Lower lobe of right lung (tissue), 2 donors: ENCODE measurements at regions not wholly inside any gene's neighbourhood (a gene's known extent, or its start where the extent isn't known, plus 50 kb on each side); places are given as distances from the start of the nearest gene placed in this dataset.
"Not testable (repeated sequence)": the region's sequence is repeated elsewhere in the genome, so short reads cannot be mapped to it uniquely, and the experiment has no call there.

Source experiments
- ATAC-seq, 2 donors: fragments of 200-7000 bp; cut with Tn5 transposase; one replicate each; pipeline ENCODE4 v1.9.1; 2020 to 2022; ENCODE audit warnings: mild to moderate bottlenecking in 2 of 2, moderate library complexity in 2 of 2
- DNase-seq: peaks from one replicate; pipeline ENCODE4 v3.0.0-alpha.2; 2020
- H3K27ac ChIP-seq: fragments of 200-600 bp; one replicate; pipeline ENCODE4 v1.8.0; 2022
- H3K27me3 ChIP-seq: fragments of 200-600 bp; one replicate; pipeline ENCODE4 v1.8.0; 2022; ENCODE audit warnings: low read depth
- H3K36me3 ChIP-seq: fragments of 200-600 bp; one replicate; pipeline ENCODE4 v1.8.0; 2022; ENCODE audit warnings: mild to moderate bottlenecking
- H3K4me1 ChIP-seq: fragments of 200-600 bp; one replicate; pipeline ENCODE4 v1.8.0; 2022
- H3K4me3 ChIP-seq: fragments of 200-600 bp; one replicate; pipeline ENCODE4 v1.8.0; 2022; ENCODE audit warnings: mild to moderate bottlenecking
- H3K9me3 ChIP-seq: fragments of 200-600 bp; one replicate; pipeline ENCODE4 v1.8.0; 2022
- CTCF ChIP-seq: fragments of 200-600 bp; IDR thresholded peaks from one replicate; pipeline ENCODE4 v1.8.0; 2022; ENCODE audit warnings: antibody characterized with exemption, mild to moderate bottlenecking
- intact Hi-C: fragments of 100-400 bp; cut with DNase I; formaldehyde crosslinking; loops from one replicate; pipeline ENCODE4 v1.11.0; 2022
- donor health status: DM: no; HTN: yes; CAD: no; lungs with severe emphysema.

GRCh38 chr5:103741984-103742383 lies 179.4 kb upstream of the NUDT12 start:
- TF ChIP-seq CTCF: no peak
- ATAC-seq (no peak), DNase-seq (no peak)
- H3K36me3 ChIP-seq: no peaks in the 10 kb centered on the region
- H3K4me3 ChIP-seq: no peak overlapping the region
- H3K27ac ChIP-seq: no peak overlapping the region
- intact Hi-C loops: no loop called here
- H3K27me3 ChIP-seq: no peaks in the 10 kb centered on the region
- no peaks in the 10 kb centered on the region for H3K9me3 ChIP-seq
- no peaks in the 10 kb centered on the region for H3K4me1 ChIP-seq

- DNase-seq, H3K27me3 ChIP-seq, intact Hi-C loops, H3K9me3 ChIP-seq, H3K27ac ChIP-seq, ATAC-seq, H3K36me3 ChIP-seq, H3K4me3 ChIP-seq, H3K4me1 ChIP-seq: not testable (repeated sequence)
Measured at GRCh38 chr5:103736343-103736742, 173.8 kb upstream of the NUDT12 start.

- Histone ChIP-seq H3K27ac (no peak overlapping the region), H3K27me3 (no peaks in the 10 kb centered on the region), H3K4me3 (no peak overlapping the region), H3K36me3 (no peaks in the 10 kb centered on the region), H3K4me1 (no peaks in the 10 kb centered on the region), H3K9me3 (no peaks in the 10 kb centered on the region)
- ATAC-seq (no peak), DNase-seq (no peak)
- no peak for TF ChIP-seq CTCF
- intact Hi-C loops: no loop called here
Measured at GRCh38 chr5:103724271-103724670, 161.7 kb upstream of the NUDT12 start.

GRCh38 chr5:103721183-103721582 lies 158.6 kb upstream of the NUDT12 start:
- no peaks in the 10 kb centered on the region for H3K36me3 ChIP-seq
- H3K27me3 ChIP-seq: no peaks in the 10 kb centered on the region
- H3K4me1 ChIP-seq: no peaks in the 10 kb centered on the region
- H3K4me3 ChIP-seq: no peak overlapping the region
- no peak for DNase-seq
- no peak for TF ChIP-seq CTCF
- intact Hi-C loops: no loop called here
- H3K9me3 ChIP-seq: no peaks in the 10 kb centered on the region
- no peak overlapping the region for H3K27ac ChIP-seq
- no peak for ATAC-seq

- no peak for TF ChIP-seq CTCF
- Histone ChIP-seq H3K27me3 (no peaks in the 10 kb centered on the region), H3K27ac (no peak overlapping the region), H3K4me1 (no peaks in the 10 kb centered on the region), H3K4me3 (no peak overlapping the region), H3K36me3 (no peaks in the 10 kb centered on the region), H3K9me3 (no peaks in the 10 kb centered on the region)
- intact Hi-C loops: no loop called here
- ATAC-seq: no peak
- DNase-seq: no peak
Measured at GRCh38 chr5:103718108-103718507, 155.5 kb upstream of the NUDT12 start.

GRCh38 chr5:103708601-103709000 lies 146.0 kb upstream of the NUDT12 start:
- DNase-seq: no peak
- ATAC-seq: no peak
- H3K4me3 ChIP-seq: no peak overlapping the region
- no peak overlapping the region for H3K27ac ChIP-seq
- no peak for TF ChIP-seq CTCF
- no peaks in the 10 kb centered on the region for H3K4me1 ChIP-seq
- no peaks in the 10 kb centered on the region for H3K9me3 ChIP-seq
- no peaks in the 10 kb centered on the region for H3K36me3 ChIP-seq
- intact Hi-C loops: no loop called here
- H3K27me3 ChIP-seq: no peaks in the 10 kb centered on the region
